NCI-H524 (cell line): ENCODE measurements at regions not wholly inside any gene's neighbourhood (a gene's known extent, or its start where the extent isn't known, plus 50 kb on each side); places are given as distances from the start of the nearest gene placed in this dataset.
A peak's percentile ranks its signal among the peaks of the same experiment; 100 is the strongest.
"Not testable (repeated sequence)": the region's sequence is repeated elsewhere in the genome, so short reads cannot be mapped to it uniquely, and the experiment has no call there.

Experiments
- DNase-seq, 2 experiments: peaks; one replicate each; lab custom pipeline; 2025; lab: John Stamatoyannopoulos, UW

DNA sequence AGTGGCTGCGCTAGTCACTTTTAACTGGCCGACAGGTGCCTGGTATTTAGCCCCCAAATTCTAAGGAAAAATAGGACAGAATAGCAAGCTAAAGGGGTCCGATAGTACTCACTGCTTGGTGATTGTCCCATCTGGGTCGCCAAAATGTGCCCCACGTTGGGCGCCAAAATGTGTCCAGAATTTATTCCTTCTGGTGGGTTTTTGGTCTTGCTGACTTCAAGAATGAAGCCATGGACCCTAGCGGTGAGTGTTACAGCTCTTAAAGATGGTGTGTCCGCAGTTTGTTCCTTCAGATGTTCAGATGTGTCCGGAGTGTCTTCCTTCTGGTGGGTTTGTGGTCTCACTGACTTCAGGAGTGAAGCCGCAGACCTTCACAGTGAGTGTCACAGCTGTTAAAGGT is 144.8 kb upstream of the XIRP2 start:
- DNase-seq = not testable (repeated sequence)

DNA sequence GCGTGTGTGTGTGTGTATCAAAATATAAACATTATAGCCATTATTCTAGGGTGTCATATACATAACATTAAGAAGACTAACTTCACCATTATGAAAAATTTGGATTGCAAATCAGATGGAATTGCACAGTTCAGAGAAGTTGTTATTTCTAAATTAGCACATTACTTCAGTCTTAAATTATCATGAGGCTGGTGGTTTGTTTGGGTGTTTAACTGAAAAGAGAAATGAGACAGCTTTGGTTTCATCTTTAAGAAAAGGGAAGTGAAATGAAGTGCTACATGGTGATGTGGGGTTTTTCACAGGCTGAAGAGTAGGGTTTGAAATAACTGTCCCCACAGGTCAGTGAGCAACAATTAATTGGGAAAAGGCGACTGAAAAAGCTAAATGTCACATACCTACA is 161.2 kb upstream of the XIRP2 start:
- DNase-seq = no peak

- no peak for DNase-seq
These were observed 162.1 kb upstream of the XIRP2 start for GRCh38 chr2:166725927-166726924.

GRCh38 chr2:166716968-166717367 is 171.3 kb upstream of the XIRP2 start:
- no peak for DNase-seq

DNA sequence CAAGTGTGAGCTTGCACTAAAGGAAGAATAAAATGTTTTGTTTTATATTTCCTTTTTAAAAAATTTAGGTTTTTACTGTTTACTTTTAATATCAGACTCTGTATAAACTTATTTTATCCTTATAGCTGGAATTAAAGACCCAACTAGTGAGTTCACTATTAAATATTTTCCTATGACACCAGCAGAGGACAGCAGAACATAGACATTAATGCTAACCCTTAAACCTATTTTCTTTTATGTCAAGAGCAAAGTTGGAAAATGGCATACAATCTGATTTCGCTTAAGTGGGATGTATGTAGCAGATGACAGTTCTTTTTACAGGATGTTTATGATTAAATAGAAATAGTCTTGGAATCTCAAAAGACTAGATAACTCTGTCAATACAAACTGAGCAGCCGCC is 188.2 kb upstream of the XIRP2 start:
- peak in 1 of 2 experiments; percentile 30 for DNase-seq

GRCh38 chr2:166695154-166695553 is 193.1 kb upstream of the XIRP2 start:
- DNase-seq = no peak

- DNase-seq = not testable (repeated sequence)
These were observed 192.0 kb upstream of the SCN7A start for GRCh38 chr2:166686057-166686456.

GRCh38 chr2:166677996-166678395 is 183.9 kb upstream of the SCN7A start:
- DNase-seq = no peak

GRCh38 chr2:166676716-166677115 is 182.7 kb upstream of the SCN7A start:
- no peak for DNase-seq

DNA sequence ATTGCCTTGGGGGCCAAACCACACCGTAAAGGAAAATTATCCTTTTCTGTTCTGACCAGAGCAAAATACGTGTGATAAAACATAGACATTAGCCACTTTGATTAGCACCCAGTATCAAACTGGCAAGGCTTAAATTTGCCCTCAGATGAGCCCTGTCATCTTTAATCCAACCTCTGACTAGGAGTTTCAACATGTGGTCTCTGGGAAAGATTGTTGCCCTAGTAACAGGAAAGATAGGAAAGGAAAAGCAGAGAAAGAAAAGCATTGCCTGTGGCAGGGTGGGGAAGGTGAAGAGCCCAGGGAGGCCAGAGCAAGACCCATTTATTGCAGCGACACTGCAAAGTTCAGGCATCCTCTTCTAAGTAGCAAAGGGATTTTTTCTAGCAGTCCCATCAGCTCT is 181.5 kb upstream of the SCN7A start:
- DNase-seq = no peak

GRCh38 chr2:166673986-166674385 is 179.9 kb upstream of the SCN7A start:
- DNase-seq = no peak

DNA sequence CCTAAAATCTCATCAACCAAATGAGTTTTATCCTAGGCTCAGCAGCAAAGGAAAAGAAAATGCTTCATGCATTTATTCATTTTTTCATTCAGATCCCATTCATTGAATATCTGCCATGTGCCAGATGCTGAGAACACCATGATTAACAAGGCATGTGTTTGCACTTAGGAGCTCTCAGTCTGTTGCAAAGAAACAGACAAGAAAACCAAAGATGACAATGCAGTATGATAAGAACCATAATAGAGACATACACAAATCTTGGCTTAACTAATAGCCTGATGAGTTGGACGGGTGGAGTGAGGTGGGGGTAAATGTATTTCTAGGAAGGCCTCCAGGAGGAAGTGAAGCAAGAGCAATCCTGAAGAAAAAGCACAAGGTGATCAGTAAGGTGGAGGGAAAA is 177.8 kb upstream of the SCN7A start:
- no peak for DNase-seq

DNA sequence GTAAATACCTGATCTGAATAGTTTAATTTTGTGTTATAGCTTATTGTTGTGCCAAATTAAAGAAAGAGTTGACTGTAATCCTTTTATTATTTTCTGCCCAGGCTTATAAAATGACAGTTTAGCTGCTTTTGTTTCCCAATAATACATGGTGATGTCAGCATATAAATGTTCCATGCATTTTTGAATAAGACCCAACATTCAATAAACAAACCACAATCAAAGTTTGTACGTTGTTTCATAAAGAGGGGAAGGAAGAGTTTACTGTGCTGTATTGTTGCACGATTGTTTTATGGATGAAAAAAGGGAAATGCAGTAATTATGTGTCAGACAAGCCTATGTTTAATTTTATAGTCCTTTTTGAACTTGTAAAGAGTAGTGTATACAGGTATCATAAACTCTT is 177.2 kb upstream of the SCN7A start:
- DNase-seq = no peak

GRCh38 chr2:166665991-166666940 is 172.2 kb upstream of the SCN7A start:
- DNase-seq = peak in 1 of 2 experiments; percentile 2

DNA sequence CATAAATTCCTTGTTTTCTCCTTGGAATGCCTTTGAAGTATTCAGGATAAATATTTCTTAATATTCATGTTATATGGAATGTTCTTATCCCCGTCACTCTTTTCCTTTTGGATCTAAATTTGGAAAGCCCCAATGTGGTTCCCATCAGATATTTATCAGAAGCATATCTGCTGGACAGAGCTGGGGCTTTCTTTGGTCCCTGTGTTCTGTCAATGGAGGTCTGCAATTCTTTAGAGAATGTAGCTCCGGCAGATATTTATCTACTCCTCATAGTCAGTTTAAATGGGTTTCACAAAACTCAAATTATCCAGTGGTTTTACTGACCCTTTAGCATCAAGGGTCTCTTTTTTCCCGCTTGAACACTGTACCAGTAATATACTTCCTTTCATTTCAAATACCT is 167.8 kb upstream of the SCN7A start:
- no peak for DNase-seq

DNA sequence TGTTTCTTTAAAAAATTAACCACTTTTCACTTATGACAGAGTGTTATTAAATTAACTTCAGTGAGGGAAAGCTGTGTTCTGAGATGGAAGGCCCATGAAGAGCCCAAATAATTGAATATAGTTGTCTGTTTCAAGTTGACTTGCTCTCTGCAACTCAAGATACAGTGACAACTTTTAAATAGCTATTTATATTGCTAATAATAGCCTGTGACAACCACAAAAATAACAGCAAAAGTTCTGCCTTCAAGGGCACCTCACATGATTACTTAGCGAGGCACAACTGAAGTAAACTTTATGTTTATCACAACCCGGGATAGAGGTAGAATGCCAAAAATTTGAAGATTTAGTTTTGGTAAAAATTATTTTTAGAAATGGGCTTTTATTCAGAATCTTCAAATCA is 167.3 kb upstream of the SCN7A start:
- DNase-seq = no peak

- DNase-seq = no peak
These were observed 164.9 kb upstream of the SCN7A start for GRCh38 chr2:166658901-166659300.

DNA sequence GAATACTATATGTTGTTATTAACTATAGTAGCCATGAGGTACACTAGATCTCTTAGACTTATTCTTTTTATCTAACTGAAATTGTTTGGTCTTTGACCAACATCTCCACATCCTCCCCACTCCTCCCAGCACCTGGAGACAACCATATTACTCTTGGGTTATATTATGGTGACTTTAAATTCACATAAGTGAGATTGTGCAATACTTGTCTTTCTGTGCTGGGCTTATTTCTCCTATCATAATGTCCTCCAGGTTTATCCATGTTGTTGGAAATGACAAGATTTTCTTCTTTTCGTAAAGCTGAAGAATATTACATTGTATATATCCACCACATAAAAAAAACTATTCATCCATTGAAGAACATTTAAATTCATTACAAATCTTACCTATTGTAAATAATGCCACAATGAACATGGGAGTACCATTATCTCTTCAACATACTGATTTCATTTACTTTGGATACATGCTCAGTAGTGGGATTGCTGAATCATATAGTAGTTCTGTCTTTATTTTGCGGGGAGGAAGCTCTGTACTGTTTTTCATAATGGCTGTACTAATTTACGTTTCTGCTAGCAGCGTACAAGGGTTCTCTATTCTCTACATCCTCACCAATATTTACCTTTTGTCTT is 159.2 kb upstream of the SCN7A start:
- no peak for DNase-seq

GRCh38 chr2:166651991-166652390 is 157.9 kb upstream of the SCN7A start:
- no peak for DNase-seq

- DNase-seq = no peak
These were observed 157.1 kb upstream of the SCN7A start for GRCh38 chr2:166651080-166651675.

- no peak for DNase-seq
These were observed 153.9 kb upstream of the SCN7A start for GRCh38 chr2:166647935-166648334.

GRCh38 chr2:166643980-166644379 is 149.9 kb upstream of the SCN7A start:
- DNase-seq = no peak
